ENCODE measurements at regions not wholly inside any gene's neighbourhood (a gene's known extent, or its start where the extent isn't known, plus 50 kb on each side); places are given as distances from the start of the nearest gene placed in this dataset.
A peak's percentile ranks its signal among the peaks of the same experiment; 100 is the strongest.

GRCh38 chr10:52632591-52632990 lies 140.0 kb downstream of the MBL2 start:
- no peak for TF ChIP-seq MYC (IDR thresholded peaks at IDR 0.05; ENCODE audit: low read depth, low read length)
- TF ChIP-seq GATA2 (IDR thresholded peaks at IDR 0.05; ENCODE audit: insufficient read depth, insufficient read length, low read depth, low read length), result no peak
- TF ChIP-seq CTCF (IDR thresholded peaks at IDR 0.05; ENCODE audit: extremely low read depth in 1 of 2, insufficient read depth in 1 of 2, low read depth in 1 of 2, low read length in 2 of 2), result no peak
- no peak for TF ChIP-seq JUN (IDR thresholded peaks at IDR 0.05; ENCODE audit: borderline replicate concordance, insufficient read depth, insufficient read length, low read depth)
- TF ChIP-seq POLR2AphosphoS5 (IDR thresholded peaks at IDR 0.05; ENCODE audit: insufficient read depth, low read depth, low read length), result no peak
- no peak for TF ChIP-seq EZH2 (IDR thresholded peaks at IDR 0.05; ENCODE audit: borderline replicate concordance, low read depth, low read length, severe bottlenecking)
- TF ChIP-seq FOS (IDR thresholded peaks at IDR 0.05; ENCODE audit: borderline replicate concordance, insufficient read depth, low read length), result peak; percentile 31
- ChIA-PET POLR2A (no interaction called here), CTCF (interaction anchor here (1.1 to 1.4 kb wide), 4 partner anchors 12 to 325 kb away, joined by 3 to 7 read pairs (median 5); no protein-coding TSS in a partner anchor)
- peak overlapping the region; percentile 79 for H3K4me2 ChIP-seq (ENCODE audit: insufficient read depth, low read length)
- H3K27me3 ChIP-seq (ENCODE audit: control insufficient read depth in 2 of 2, insufficient read depth in 2 of 2, low read length in 2 of 2), result no peaks in the 10 kb centered on the region
- dilution Hi-C loops (cut with MboI; ENCODE audit: extremely low pct_ligation_motif_present, low sequenced_read_pairs) (no loop called here), intact Hi-C loops (cut with micrococcal nuclease) (loop anchor here (2.0 kb wide), 2 partner anchors 26 to 36 kb away; no protein-coding TSS in a partner anchor)
- H2AFZ ChIP-seq (ENCODE audit: low read depth, low read length), result peak overlapping the region; percentile 97
- H3K9me3 ChIP-seq (replicated peaks; ENCODE audit: control insufficient read depth, insufficient read depth, low read length), result no peaks in the 10 kb centered on the region
- BruUV-seq (replicated peaks), result no TSS peak
- no peak overlapping the region for H3K4me3 ChIP-seq (replicated peaks in 1 of 3; ENCODE audit: insufficient read depth in 1 of 3, low read depth in 1 of 3, low read length in 3 of 3)
- FAIRE-seq, result peak; percentile 87
- peak overlapping the region; percentile 74 for H3K27ac ChIP-seq (ENCODE audit: insufficient read depth, low read depth, low read length)
- H3K36me3 ChIP-seq (ENCODE audit: control insufficient read depth in 2 of 2, extremely low read depth in 1 of 2, insufficient read depth in 2 of 2, low read length in 2 of 2), result no peaks in the 10 kb centered on the region
- H3K9ac ChIP-seq (replicated peaks; ENCODE audit: extremely low read depth, insufficient read depth, low read length), result peak overlapping the region; percentile 4
- no peaks in the 10 kb centered on the region for H3K79me2 ChIP-seq (ENCODE audit: control insufficient read depth, insufficient read depth, low read length)
- H3K9me1 ChIP-seq (replicated peaks; ENCODE audit: control insufficient read depth, extremely low read depth, insufficient read depth, low read length), result no peaks in the 10 kb centered on the region
- H4K20me1 ChIP-seq (replicated peaks; ENCODE audit: control insufficient read depth, extremely low read depth, insufficient read depth, low read length), result no peaks in the 10 kb centered on the region
- peak; percentile 85 for DNase-seq (ENCODE audit: low read depth, low spot score)
- H3K4me1 ChIP-seq (ENCODE audit: control insufficient read depth, extremely low read depth, insufficient read depth, low read length), result peaks cover 16% of the 10 kb centered on the region
